Heart left ventricle (tissue), 16 donors: ENCODE measurements at regions not wholly inside any gene's neighbourhood (a gene's known extent, or its start where the extent isn't known, plus 50 kb on each side); places are given as distances from the start of the nearest gene placed in this dataset.
"Not testable (repeated sequence)": the region's sequence is repeated elsewhere in the genome, so short reads cannot be mapped to it uniquely, and the experiment has no call there.

Source experiments
- ATAC-seq, 4 donors: fragments of 200-7000 bp; cut with Tn5 transposase; one replicate each; pipeline ENCODE4 v1.9.1; 2020 to 2022; ENCODE audit warnings: moderate library complexity in 4 of 4, mild to moderate bottlenecking in 3 of 4, moderate number of reproducible peaks in 1 of 4
- DNase-seq, 5 donors: peaks; one replicate each; pipeline ENCODE4 v3.0.0-alpha.2; 2020
- H3K27ac ChIP-seq, 12 donors: fragments of 200-600 bp; sonication (generic) in 4 of 12; one replicate each; pipeline versions ENCODE4 v1.5.0 to v1.8.0; 2016 to 2022; ENCODE audit warnings: mild to moderate bottlenecking in 2 of 12
- H3K27me3 ChIP-seq, 9 donors: fragments of 200-600 bp; sonication (generic) in 2 of 9; one replicate each; pipeline versions ENCODE4 v1.5.1 to v1.8.0; 2016 to 2022; ENCODE audit warnings: mild to moderate bottlenecking in 3 of 9
- H3K36me3 ChIP-seq, 9 donors: fragments of 200-600 bp; sonication (generic) in 2 of 9; one replicate each; pipeline versions ENCODE4 v1.5.0 to v1.8.0; 2018 to 2022; ENCODE audit warnings: mild to moderate bottlenecking in 2 of 9
- H3K4me1 ChIP-seq, 12 donors: fragments of 200-600 bp; sonication (generic) in 4 of 12; one replicate each; pipeline versions ENCODE4 v1.5.0 to v1.8.0; 2016 to 2022; ENCODE audit warnings: mild to moderate bottlenecking in 3 of 12
- H3K4me3 ChIP-seq, 12 donors: fragments of 200-600 bp; sonication (generic) in 4 of 12; one replicate each; pipeline versions ENCODE4 v1.5.0 to v1.8.0; 2017 to 2022; ENCODE audit warnings: mild to moderate bottlenecking in 9 of 12, moderate library complexity in 4 of 12
- H3K9me3 ChIP-seq, 12 donors: fragments of 200-600 bp; sonication (generic) in 4 of 12; one replicate each; pipeline versions ENCODE4 v1.5.0 to v1.8.0; 2016 to 2022; ENCODE audit warnings: mild to moderate bottlenecking in 1 of 12
- WGBS, 4 donors: extraction: QIAGEN DNeasy Blood & Tissue Kit in 2 of 4; methylation state at CpG; one replicate each; pipeline versions ENCODE4 v1.1.5 to v1.1.7; 2013 to 2018; 5-methylcytosine and 5-hydroxymethylcytosine counted together
- intact Hi-C, 10 donors: fragments of 100-400 bp; cut with DNase I; formaldehyde crosslinking; loops; one replicate each; pipeline versions ENCODE4 v1.11.1 to v1.14.2; 2022
- donor health status: ischemic (EF 13 %, LVEDD 7.1; RV severe dilation, severe dysfunction).
- donor health status: healthy with polysubstance abuse.
- donor health status: DM: no; HTN: yes; CAD: no.
- donor health status: DM: no; HTN: no; CAD: no.
- donor health status: ischemic (EF 25% LVEDD 6.9; RV normal size, moderate dysfunction).
- donor health status: ischemic (EF 25% LVEDD 5.7; RV mildly dilated, moderate dysfunction).
- donor health status: healthy.
- donor health status: DM: yes; HTN: yes; CAD: no.
- donor health status: ischemic (EF 35%, LVEDD 5.7; RV mildly dilated, moderate dysfunction).
- donor health status: nonischemic (EF 11% LVEDD 7.7; RV severe dilation, severe dysfunction).
- donor health status: DM: yes; HTN: yes; CAD: no.
- donor health status: PGD.
- donor health status: ischemic (EF 29% LVEDD 5.4; RV normal size, mild dysfunction).
- donor health status: nonischemic (EF 23%, LVEDD 6.1; RV moderate dilation, normal function).

- ATAC-seq, H3K9me3 ChIP-seq, H3K4me3 ChIP-seq, H3K36me3 ChIP-seq, H3K27me3 ChIP-seq, intact Hi-C loops, H3K4me1 ChIP-seq, H3K27ac ChIP-seq: not testable (repeated sequence)
- WGBS, 4 donors: 62 to 72% (median 71%) methylated on average over 6 to 8 of the region's 8 CpGs
- DNase-seq: peak in 2 of 5 donors; percentile 19 to 46
These were observed 1687.1 kb upstream of the TPTE start for GRCh38 chr21:8834264-8834663.
